HK-2 (cell line): ENCODE measurements at regions not wholly inside any gene's neighbourhood (a gene's known extent, or its start where the extent isn't known, plus 50 kb on each side); places are given as distances from the start of the nearest gene placed in this dataset.
"Not testable (repeated sequence)": the region's sequence is repeated elsewhere in the genome, so short reads cannot be mapped to it uniquely, and the experiment has no call there.

Experiments used
- DNase-seq: peaks from one replicate; pipeline ENCODE4 v3.0.0-alpha.2; 2018; ENCODE audit not compliant: unreplicated experiment

GRCh38 chr9:19656704-19657103, 132.1 kb downstream of the SLC24A2 start:
- no peak for DNase-seq

GRCh38 chr9:19651681-19652080, 137.2 kb downstream of the SLC24A2 start:
- no peak for DNase-seq

GRCh38 chr9:19650312-19650711, 138.5 kb downstream of the SLC24A2 start:
- DNase-seq, result no peak

GRCh38 chr9:19649336-19650041, 139.3 kb downstream of the SLC24A2 start:
- DNase-seq, result no peak

- DNase-seq, result no peak
Measured at GRCh38 chr9:19648672-19649071, 140.2 kb downstream of the SLC24A2 start.

GRCh38 chr9:19643875-19644274, 145.0 kb downstream of the SLC24A2 start:
- DNase-seq, result no peak

- DNase-seq, result no peak
Measured at GRCh38 chr9:19642256-19642655, 146.6 kb downstream of the SLC24A2 start.

- DNase-seq, result no peak
Measured at GRCh38 chr9:19641046-19641445, 147.8 kb downstream of the SLC24A2 start.

GRCh38 chr9:19640014-19640413, 148.8 kb downstream of the SLC24A2 start:
- no peak for DNase-seq

GRCh38 chr9:19637084-19637483, 151.8 kb downstream of the SLC24A2 start:
- DNase-seq, result no peak

GRCh38 chr9:19634881-19635280, 154.0 kb downstream of the SLC24A2 start:
- no peak for DNase-seq

GRCh38 chr9:19631181-19631580, 157.7 kb downstream of the SLC24A2 start:
- DNase-seq, result no peak

- DNase-seq, result no peak
Measured at GRCh38 chr9:19630760-19631159, 158.1 kb downstream of the SLC24A2 start.

GRCh38 chr9:19629488-19629887, 159.3 kb downstream of the SLC24A2 start:
- DNase-seq, result no peak

- not testable (repeated sequence) for DNase-seq
Measured at GRCh38 chr9:19625426-19625825, 163.4 kb downstream of the SLC24A2 start.

- no peak for DNase-seq
Measured at GRCh38 chr9:19624519-19624918, 164.3 kb downstream of the SLC24A2 start.

- no peak for DNase-seq
Measured at GRCh38 chr9:19623941-19624340, 164.9 kb downstream of the SLC24A2 start.

- DNase-seq, result no peak
Measured at GRCh38 chr9:19620326-19620725, 168.5 kb downstream of the SLC24A2 start.

GRCh38 chr9:19619221-19619620, 169.6 kb downstream of the SLC24A2 start:
- no peak for DNase-seq

GRCh38 chr9:19618816-19619215, 170.0 kb downstream of the SLC24A2 start:
- no peak for DNase-seq

GRCh38 chr9:19615036-19615624, 173.7 kb downstream of the SLC24A2 start:
- DNase-seq, result no peak

- DNase-seq, result no peak
Measured at GRCh38 chr9:19614294-19614693, 174.5 kb downstream of the SLC24A2 start.

- DNase-seq, result no peak
Measured at GRCh38 chr9:19600538-19600937, 188.3 kb downstream of the SLC24A2 start.

GRCh38 chr9:19598722-19599121, 189.9 kb downstream of the ACER2 start:
- DNase-seq, result no peak
